ENCODE measurements at regions not wholly inside any gene's neighbourhood (a gene's known extent, or its start where the extent isn't known, plus 50 kb on each side); places are given as distances from the start of the nearest gene placed in this dataset.

GRCh38 chr18:78637442-78638402 lies 341.9 kb upstream of the SALL3 start:
- H3K4me3 ChIP-seq (ENCODE audit: low read depth, low read length) = no peak overlapping the region
- CTCF ChIA-PET = no interaction called here
- no peak for DNase-seq (ENCODE audit: low read depth)
- POLR2A ChIA-PET = no interaction called here
- H3K36me3 ChIP-seq (ENCODE audit: control insufficient read depth, insufficient read depth, low read length) = no peaks in the 10 kb centered on the region
- no peaks in the 10 kb centered on the region for H3K27me3 ChIP-seq (ENCODE audit: control insufficient read depth, insufficient read depth, low read length)
- TF ChIP-seq, protein P1, sequence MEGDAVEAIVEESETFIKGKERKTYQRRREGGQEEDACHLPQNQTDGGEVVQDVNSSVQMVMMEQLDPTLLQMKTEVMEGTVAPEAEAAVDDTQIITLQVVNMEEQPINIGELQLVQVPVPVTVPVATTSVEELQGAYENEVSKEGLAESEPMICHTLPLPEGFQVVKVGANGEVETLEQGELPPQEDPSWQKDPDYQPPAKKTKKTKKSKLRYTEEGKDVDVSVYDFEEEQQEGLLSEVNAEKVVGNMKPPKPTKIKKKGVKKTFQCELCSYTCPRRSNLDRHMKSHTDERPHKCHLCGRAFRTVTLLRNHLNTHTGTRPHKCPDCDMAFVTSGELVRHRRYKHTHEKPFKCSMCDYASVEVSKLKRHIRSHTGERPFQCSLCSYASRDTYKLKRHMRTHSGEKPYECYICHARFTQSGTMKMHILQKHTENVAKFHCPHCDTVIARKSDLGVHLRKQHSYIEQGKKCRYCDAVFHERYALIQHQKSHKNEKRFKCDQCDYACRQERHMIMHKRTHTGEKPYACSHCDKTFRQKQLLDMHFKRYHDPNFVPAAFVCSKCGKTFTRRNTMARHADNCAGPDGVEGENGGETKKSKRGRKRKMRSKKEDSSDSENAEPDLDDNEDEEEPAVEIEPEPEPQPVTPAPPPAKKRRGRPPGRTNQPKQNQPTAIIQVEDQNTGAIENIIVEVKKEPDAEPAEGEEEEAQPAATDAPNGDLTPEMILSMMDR (IDR thresholded peaks at IDR 0.05; ENCODE audit: insufficient read depth, low read depth, low read length) = no peak

- Histone ChIP-seq H3K4me3 (ENCODE audit: low read depth, low read length) (no peak overlapping the region), H3K27me3 (ENCODE audit: control insufficient read depth, insufficient read depth, low read length) (no peaks in the 10 kb centered on the region), H3K36me3 (ENCODE audit: control insufficient read depth, insufficient read depth, low read length) (no peaks in the 10 kb centered on the region)
- TF ChIP-seq, protein P1 (IDR thresholded peaks at IDR 0.05; ENCODE audit: insufficient read depth, low read depth, low read length) = no peak
- no peak for DNase-seq (ENCODE audit: low read depth)
- ChIA-PET POLR2A (no interaction called here), CTCF (no interaction called here)
These were observed 340.3 kb upstream of the SALL3 start for GRCh38 chr18:78639006-78639950.

- POLR2A ChIA-PET = no interaction called here
- CTCF ChIA-PET = no interaction called here
These were observed 339.2 kb upstream of the SALL3 start for GRCh38 chr18:78640246-78640995.

DNA sequence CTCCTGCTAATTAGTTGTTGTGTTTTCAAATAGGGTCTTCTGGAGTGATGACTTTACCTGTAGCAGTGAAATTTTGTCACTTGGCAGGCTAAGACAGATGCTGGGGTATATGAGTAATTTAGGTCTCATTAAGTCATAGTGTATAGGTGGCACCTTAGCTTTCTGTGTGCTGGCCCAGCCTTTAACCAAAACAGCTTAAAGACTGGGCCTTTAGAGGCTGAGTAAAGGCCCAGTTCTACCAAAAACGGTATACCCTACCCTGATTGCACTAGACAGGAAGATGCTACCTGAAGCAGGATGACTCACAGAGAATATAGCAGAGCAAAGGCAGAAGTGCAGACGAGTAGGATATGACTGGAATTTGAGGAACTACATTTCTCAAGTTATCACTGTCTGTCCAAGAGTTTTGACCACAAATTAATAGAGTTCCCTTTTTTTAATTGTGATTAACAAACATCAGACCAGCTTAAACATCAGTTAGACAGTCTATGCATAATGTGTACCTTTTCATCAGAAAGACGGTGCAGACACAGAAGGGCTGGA lies 337.9 kb upstream of the SALL3 start:
- Histone ChIP-seq H3K27me3 (ENCODE audit: control insufficient read depth, insufficient read depth, low read length) (no peaks in the 10 kb centered on the region), H3K4me3 (ENCODE audit: low read depth, low read length) (no peak overlapping the region), H3K36me3 (ENCODE audit: control insufficient read depth, insufficient read depth, low read length) (no peaks in the 10 kb centered on the region)
- TF ChIP-seq, protein P1 (IDR thresholded peaks at IDR 0.05; ENCODE audit: insufficient read depth, low read depth, low read length) = no peak
- ChIA-PET POLR2A (no interaction called here), CTCF (no interaction called here)
- DNase-seq (ENCODE audit: low read depth) = no peak

More at GRCh38 chr18:78640246-78640995, 339.2 kb upstream of the SALL3 start:
- H3K27me3 ChIP-seq (ENCODE audit: control insufficient read depth, insufficient read depth, low read length) = no peaks in the 10 kb centered on the region
- no peak overlapping the region for H3K4me3 ChIP-seq (ENCODE audit: low read depth, low read length)
- H3K36me3 ChIP-seq (ENCODE audit: control insufficient read depth, insufficient read depth, low read length) = no peaks in the 10 kb centered on the region
- DNase-seq (ENCODE audit: low read depth) = no peak
- TF ChIP-seq, protein P1 (IDR thresholded peaks at IDR 0.05; ENCODE audit: insufficient read depth, low read depth, low read length) = no peak
